K562 (cell line): ENCODE measurements at regions not wholly inside any gene's neighbourhood (a gene's known extent, or its start where the extent isn't known, plus 50 kb on each side); places are given as distances from the start of the nearest gene placed in this dataset.

Source experiments
- ATAC-seq: fragments of 200-7000 bp; cut with Tn5 transposase; 3 replicates; pipeline ENCODE4 v1.9.1; 2020; ENCODE audit warnings: moderate library complexity
- BruUV-seq: library from RNA; stranded (reverse); fragments of 400-500 nt; replicated peaks from 2 replicates; lab custom pipeline; 2021; lab: Mats Ljungman, UMichigan
- CTCF ChIA-PET: fragments of 300-600 bp; formaldehyde crosslinking; extraction: SDS; loops from one replicate; lab custom pipeline; 2021; ENCODE audit warnings: low intra/inter-chr PET ratio; lab: Yijun Ruan, JAX
- POLR2A ChIA-PET: fragments of 300-600, 350-650 bp; sonication (Branson Sonifier 250); formaldehyde crosslinking; extraction: SDS; loops from one replicate; lab custom pipeline; 2021; ENCODE audit warnings: antibody characterized with exemption, inconsistent platforms; lab: Yijun Ruan, JAX
- DNase-seq, 4 experiments: peaks; one replicate each; pipeline versions ENCODE4 v3.0.0 to v3.0.0-alpha.2; 2011 to 2018; ENCODE audit warnings: low spot score in 3 of 4, mixed read lengths in 3 of 4; ENCODE audit errors: extremely low read depth in 1 of 4
- FAIRE-seq: peaks from 2 replicates; lab custom pipeline; 2011; peaks lifted over from hg19 to GRCh38; lab: Jason Lieb, UNC
- H2AFZ ChIP-seq: 2 replicates; pipeline ENCODE4 v1.6.0; 2011; ENCODE audit warnings: low read depth, low read length, control low read depth, inconsistent platforms
- H3K27ac ChIP-seq: fragments of 200-600 bp; 3 replicates; pipeline ENCODE4 v1.8.0; 2011; ENCODE audit warnings: low read depth, mild to moderate bottlenecking, control low read depth, inconsistent platforms, low read length, moderate library complexity, mixed read lengths; ENCODE audit errors: extremely low read depth
- H3K27me3 ChIP-seq, 2 experiments: fragments of 300-600 bp in 1 of 2; 2 replicates in 1 of 2; 3 replicates in 1 of 2; pipeline versions ENCODE4 v1.6.0 to v1.8.0; 2011; ENCODE audit warnings: inconsistent platforms in 2 of 2, low read length in 2 of 2, mild to moderate bottlenecking in 1 of 2, mixed read lengths in 1 of 2, moderate library complexity in 1 of 2; ENCODE audit not compliant: control insufficient read depth in 2 of 2, insufficient read depth in 2 of 2
- H3K36me3 ChIP-seq: fragments of 300-600 bp; 3 replicates; pipeline ENCODE4 v1.8.0; 2011; ENCODE audit warnings: mild to moderate bottlenecking, low read length, inconsistent platforms; ENCODE audit not compliant: control insufficient read depth, insufficient read depth
- H3K4me1 ChIP-seq, 2 experiments: fragments of 200-600 bp in 1 of 2; replicated peaks in 1 of 2; 2 replicates in 1 of 2; 3 replicates in 1 of 2; pipeline versions ENCODE4 v1.5.1 to v1.8.0; 2011; ENCODE audit warnings: inconsistent platforms in 2 of 2, low read length in 2 of 2, mild to moderate bottlenecking in 1 of 2, mixed read lengths in 1 of 2, moderate library complexity in 1 of 2; ENCODE audit not compliant: control insufficient read depth in 2 of 2, insufficient read depth in 2 of 2
- H3K4me2 ChIP-seq: 2 replicates; pipeline ENCODE4 v1.6.1; 2011; ENCODE audit warnings: low read length, control low read depth, inconsistent platforms, mixed read lengths; ENCODE audit not compliant: insufficient read depth
- H3K4me3 ChIP-seq: fragments of 200-600 bp; sonication (generic), shearing (Covaris generic); 2 replicates; pipeline ENCODE4 v1.5.1; 2016; ENCODE audit warnings: control low read depth, inconsistent platforms
- H3K79me2 ChIP-seq: fragments of 200-600 bp; 3 replicates; pipeline ENCODE4 v1.8.0; 2011; ENCODE audit warnings: low read length, inconsistent platforms; ENCODE audit not compliant: control insufficient read depth, insufficient read depth
- H3K9ac ChIP-seq, 2 experiments: 2 replicates each; pipeline versions ENCODE4 v1.6.0 to v1.6.1; 2011; ENCODE audit warnings: low read depth in 2 of 2, low read length in 2 of 2, control low read depth in 1 of 2, inconsistent platforms in 1 of 2, mild to moderate bottlenecking in 1 of 2, mixed read lengths in 1 of 2; ENCODE audit not compliant: insufficient read depth in 1 of 2
- H3K9me1 ChIP-seq: one replicate; pipeline ENCODE4 v1.6.0; 2011; ENCODE audit warnings: inconsistent platforms, mild to moderate bottlenecking, low read length, moderate library complexity; ENCODE audit not compliant: control insufficient read depth, insufficient read depth
- H3K9me3 ChIP-seq: replicated peaks from 2 replicates; pipeline ENCODE4 v1.5.1; 2011; ENCODE audit warnings: low read depth, low read length, inconsistent platforms; ENCODE audit not compliant: control insufficient read depth, insufficient read depth
- H4K20me1 ChIP-seq: replicated peaks from 2 replicates; pipeline ENCODE4 v1.6.1; 2011; ENCODE audit warnings: low read length, inconsistent platforms, mixed read lengths; ENCODE audit not compliant: control insufficient read depth, insufficient read depth
- ASH1L ChIP-seq: fragments of 450-650 bp; IDR thresholded peaks from 2 replicates; pipeline ENCODE4 v1.6.1; 2018; ENCODE audit warnings: borderline replicate concordance, mild to moderate bottlenecking, low read depth; ENCODE audit not compliant: partially characterized antibody
- CBFA2T3 ChIP-seq: fragments of 450-650 bp; IDR thresholded peaks from 2 replicates; pipeline ENCODE4 v1.6.1; 2017
- CBX3 ChIP-seq, 2 experiments: IDR thresholded peaks; 1 replicate in 1 of 2; 2 replicates in 1 of 2; pipeline ENCODE4 v1.6.1; 2012; ENCODE audit warnings: inconsistent platforms in 2 of 2, low read length in 2 of 2, borderline replicate concordance in 1 of 2, control low read depth in 1 of 2
- CBX5 ChIP-seq: IDR thresholded peaks from 2 replicates; pipeline ENCODE4 v1.6.1; 2014; ENCODE audit warnings: low read depth, borderline replicate concordance
- CHCHD3 ChIP-seq: fragments of 250-450 bp; sonication (Bioruptor Pico); IDR thresholded peaks from 2 replicates; pipeline ENCODE4 v2.1.2; 2022; ENCODE audit warnings: mild to moderate bottlenecking
- CHD2 ChIP-seq: IDR thresholded peaks from 2 replicates; pipeline ENCODE4 v1.6.1; 2011; ENCODE audit warnings: low read depth, low read length
- EZH2 ChIP-seq: IDR thresholded peaks from 2 replicates; pipeline ENCODE4 v1.6.1; 2012; ENCODE audit warnings: low read depth, mild to moderate bottlenecking, inconsistent platforms, low read length, borderline replicate concordance
- HOMEZ ChIP-seq: fragments of 250-450 bp; sonication (Bioruptor Pico); IDR thresholded peaks from 2 replicates; pipeline ENCODE4 v1.4.0; 2020; ENCODE audit warnings: mild to moderate bottlenecking, moderate library complexity
- MAFF ChIP-seq: IDR thresholded peaks from 2 replicates; pipeline ENCODE4 v1.6.1; 2012; ENCODE audit warnings: low read length, improper control_type of control experiment
- MCM2 ChIP-seq: fragments of 450-650 bp; IDR thresholded peaks from 2 replicates; pipeline ENCODE4 v1.6.1; 2017; ENCODE audit warnings: low read depth, mild to moderate bottlenecking
- POLR2B ChIP-seq: fragments of 450-650 bp; IDR thresholded peaks from 2 replicates; pipeline ENCODE4 v1.6.1; 2018; ENCODE audit warnings: low read depth; ENCODE audit not compliant: partially characterized antibody
- RUNX1 ChIP-seq: sonication (generic); IDR thresholded peaks from 2 replicates; pipeline ENCODE4 v1.6.1; 2016; ENCODE audit warnings: antibody characterized with exemption, low read depth
- SAP30 ChIP-seq: fragments of 200-600 bp; sonication (generic); IDR thresholded peaks from 2 replicates; pipeline ENCODE4 v1.6.1; 2012; ENCODE audit warnings: borderline replicate concordance, low read depth, mild to moderate bottlenecking, moderate library complexity, low read length, control low read depth, inconsistent platforms; ENCODE audit not compliant: insufficient read depth, poor library complexity, severe bottlenecking
- TFAM ChIP-seq: fragments of 250-450 bp; sonication (Bioruptor Pico); conservative IDR thresholded peaks from 2 replicates; pipeline ENCODE4 v1.5.0; 2021; ENCODE audit warnings: mild to moderate bottlenecking, moderate library complexity
- TRIM24 ChIP-seq, 2 experiments: fragments of 450-650 bp; IDR thresholded peaks; 2 replicates each; pipeline ENCODE4 v1.6.1; 2016
- TRIM28 ChIP-seq: fragments of 450-650 bp; IDR thresholded peaks from 2 replicates; pipeline ENCODE4 v1.6.1; 2017
- ZBTB12 ChIP-seq: fragments of 250-450 bp; sonication (Bioruptor Pico); IDR thresholded peaks from 2 replicates; pipeline ENCODE4 v1.4.0; 2020
- ZNF212 ChIP-seq: fragments of 450-650 bp; formaldehyde crosslinking; IDR thresholded peaks from 2 replicates; pipeline ENCODE4 v1.4.0; 2020; ENCODE audit warnings: mild to moderate bottlenecking
- in situ Hi-C: fragments of 300-500 bp; cut with MboI; formaldehyde crosslinking; loops from 4 replicates; pipeline ENCODE4 v1.15.0; 2018; ENCODE audit warnings: inconsistent platforms, mixed read lengths
- intact Hi-C: fragments of 100-400 bp; cut with micrococcal nuclease; formaldehyde crosslinking; loops from 2 replicates; pipeline ENCODE4 v1.14.2; 2022
- TF ChIP-seq, protein P1 (sequence below): conservative IDR thresholded peaks from 2 replicates; pipeline ENCODE4 v1.6.1; 2011; ENCODE audit warnings: low read depth, mild to moderate bottlenecking, low read length; ENCODE audit not compliant: control insufficient read depth
- TF ChIP-seq, protein P2 (sequence below), 2 experiments: fragments of 450-650 bp in 1 of 2; sonication (generic) in 1 of 2; formaldehyde crosslinking in 1 of 2; IDR thresholded peaks in 1 of 2; conservative IDR thresholded peaks in 1 of 2; 2 replicates each; pipeline versions ENCODE4 v1.6.1 to v1.8.1; 2016 to 2023; ENCODE audit warnings: mild to moderate bottlenecking in 2 of 2, moderate library complexity in 2 of 2, inconsistent platforms in 1 of 2, missing genetic modification reagents in 1 of 2

- intact Hi-C loops: no loop called here
- Histone ChIP-seq H4K20me1 (no peaks in the 10 kb centered on the region), H3K9ac (no peak overlapping the region), H2AFZ (no peak overlapping the region), H3K27ac (no peak overlapping the region), H3K36me3 (no peaks in the 10 kb centered on the region), H3K27me3 (peaks cover 0 to 22% of the 10 kb centered on the region in 2 experiments; a peak in 2 of 5 replicates), H3K9me3 (peaks cover 3% of the 10 kb centered on the region), H3K4me3 (no peak overlapping the region), H3K9me1 (no peaks in the 10 kb centered on the region), H3K79me2 (no peaks in the 10 kb centered on the region), H3K4me2 (no peak overlapping the region), H3K4me1 (peaks cover 3 to 15% of the 10 kb centered on the region in 2 experiments; a peak in 3 of 5 replicates)
- in situ Hi-C loops: no loop called here
- CTCF ChIA-PET: no interaction called here
- BruUV-seq: no TSS peak
- DNase-seq: no peak
- FAIRE-seq: no peak
- no peak for ATAC-seq
- POLR2A ChIA-PET: no interaction called here
- TF ChIP-seq ASH1L (no peak), POLR2B (no peak), MCM2 (no peak), RUNX1 (no peak), ZNF212 (CRISPR knock-in tag) (no peak), EZH2 (no peak), TRIM28 (peak; percentile 89), CHCHD3 (CRISPR knock-in tag) (no peak), TRIM24 (IDR thresholded peaks at IDR 0.05) (0 out of 4 replicates have a peak, but pooled peaks of 1 of the 2 experiments have one; percentile 23), SAP30 (no peak), CHD2 (no peak), CBX5 (peak; percentile 66; the same call in 1 of the 2 replicates), HOMEZ (no peak), ZBTB12 (CRISPR knock-in tag) (no peak), TFAM (CRISPR knock-in tag) (no peak), MAFF (no peak), CBX3 (IDR thresholded peaks at IDR 0.05; ENCODE audit: borderline replicate concordance in 1 of 2, low read length in 2 of 2) (peak in 1 of 2 experiments; percentile 86; a peak in 2 of 3 replicates), CBFA2T3 (no peak)
- TF ChIP-seq, protein P1, sequence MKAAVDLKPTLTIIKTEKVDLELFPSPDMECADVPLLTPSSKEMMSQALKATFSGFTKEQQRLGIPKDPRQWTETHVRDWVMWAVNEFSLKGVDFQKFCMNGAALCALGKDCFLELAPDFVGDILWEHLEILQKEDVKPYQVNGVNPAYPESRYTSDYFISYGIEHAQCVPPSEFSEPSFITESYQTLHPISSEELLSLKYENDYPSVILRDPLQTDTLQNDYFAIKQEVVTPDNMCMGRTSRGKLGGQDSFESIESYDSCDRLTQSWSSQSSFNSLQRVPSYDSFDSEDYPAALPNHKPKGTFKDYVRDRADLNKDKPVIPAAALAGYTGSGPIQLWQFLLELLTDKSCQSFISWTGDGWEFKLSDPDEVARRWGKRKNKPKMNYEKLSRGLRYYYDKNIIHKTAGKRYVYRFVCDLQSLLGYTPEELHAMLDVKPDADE: no peak
- TF ChIP-seq, protein P2, sequence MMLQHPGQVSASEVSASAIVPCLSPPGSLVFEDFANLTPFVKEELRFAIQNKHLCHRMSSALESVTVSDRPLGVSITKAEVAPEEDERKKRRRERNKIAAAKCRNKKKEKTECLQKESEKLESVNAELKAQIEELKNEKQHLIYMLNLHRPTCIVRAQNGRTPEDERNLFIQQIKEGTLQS (IDR thresholded peaks at IDR 0.05): no peak
- TF ChIP-seq, protein P2 (CRISPR knock-in tag; conservative IDR thresholded peaks at IDR 0.05): no peak
Measured at GRCh38 chr7:395643-396042, 105.7 kb downstream of the FOXL3 start.
